ENCODE measurements at regions not wholly inside any gene's neighbourhood (a gene's known extent, or its start where the extent isn't known, plus 50 kb on each side); places are given as distances from the start of the nearest gene placed in this dataset.
A peak's percentile ranks its signal among the peaks of the same experiment; 100 is the strongest.

- no peak for DNase-seq (ENCODE audit: low read depth)
These were observed 53.8 kb upstream of the VCX start for GRCh38 chrX:7789200-7789599.

- DNase-seq (ENCODE audit: low read depth): no peak
These were observed 54.6 kb upstream of the VCX start for GRCh38 chrX:7788334-7788733.

- no peak for DNase-seq (ENCODE audit: low read depth)
These were observed 55.3 kb upstream of the VCX start for GRCh38 chrX:7787714-7788113.

- no peak for DNase-seq (ENCODE audit: low read depth)
These were observed 58.4 kb upstream of the VCX start for GRCh38 chrX:7784580-7784979.

DNA sequence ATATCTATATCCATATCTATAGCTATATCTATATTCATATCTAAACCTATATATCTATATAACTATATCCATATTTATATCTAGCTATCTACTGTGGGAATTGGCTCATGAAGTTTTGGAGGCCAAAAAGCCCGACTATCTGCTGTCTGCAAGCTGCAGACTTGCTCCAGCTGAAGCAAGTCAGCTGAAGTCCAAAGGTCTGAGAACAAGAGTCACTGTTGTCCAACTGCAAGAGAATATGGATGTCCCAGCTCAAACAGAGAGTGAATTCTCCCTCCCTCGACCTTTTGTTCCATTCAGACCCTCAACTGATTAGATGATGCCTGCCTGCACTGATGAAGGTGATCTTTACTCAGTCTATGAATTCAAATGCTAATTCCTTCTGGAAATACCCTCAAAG, 63.3 kb upstream of the VCX start:
- DNase-seq (ENCODE audit: low read depth): no peak

- DNase-seq (ENCODE audit: low read depth): no peak
These were observed 67.0 kb upstream of the VCX start for GRCh38 chrX:7775987-7776386.

DNA sequence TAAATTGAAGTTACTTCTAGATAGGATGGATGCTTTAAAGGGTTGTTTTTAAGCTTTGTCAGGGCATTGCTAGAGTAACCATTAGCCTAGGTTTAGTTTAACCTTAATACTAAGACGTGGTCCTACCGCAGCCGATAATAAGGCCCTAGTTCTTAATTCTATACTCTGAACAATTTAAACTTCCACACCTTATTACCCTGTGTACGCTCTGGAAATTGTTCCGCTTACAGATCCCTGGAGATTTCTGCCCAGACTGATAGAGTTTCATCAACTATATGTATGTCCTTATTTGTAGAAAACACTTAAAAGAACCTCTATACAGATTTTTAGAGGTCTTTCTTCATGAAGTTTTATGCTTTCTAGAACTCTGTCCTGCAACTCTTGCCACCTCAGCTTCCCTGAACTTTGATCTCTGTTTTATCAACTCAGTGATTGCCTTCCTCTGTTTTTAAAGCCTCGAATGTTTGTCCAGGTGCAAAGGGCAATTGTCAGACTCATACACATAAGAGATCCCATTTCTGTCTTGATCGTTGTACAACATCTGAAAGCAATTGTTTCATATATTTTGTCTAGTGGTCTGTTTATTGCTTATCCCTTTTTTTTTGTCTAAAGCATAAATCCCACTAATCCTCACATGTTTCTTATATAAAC, 71.1 kb upstream of the VCX start:
- no peak for DNase-seq (ENCODE audit: low read depth)

DNA sequence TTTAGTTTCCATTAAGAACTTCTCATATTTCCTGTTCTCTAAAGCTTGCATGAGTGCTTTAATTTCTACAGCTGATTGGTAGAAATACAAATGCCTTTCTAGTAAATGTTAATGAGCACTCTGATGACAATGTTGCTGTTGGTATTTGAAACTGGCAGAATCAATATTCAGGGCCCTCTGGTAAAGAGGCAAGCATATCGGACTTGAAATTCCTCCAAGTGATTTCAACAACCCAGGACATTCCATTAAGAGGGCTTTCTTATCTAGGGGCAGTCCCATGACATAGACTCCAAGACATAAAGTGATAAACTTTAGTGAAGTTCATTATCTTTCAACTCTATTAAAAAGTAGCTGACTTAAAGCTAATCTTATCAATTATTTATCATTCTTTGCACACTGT, 83.1 kb upstream of the VCX start:
- DNase-seq (ENCODE audit: low read depth): no peak

- DNase-seq (ENCODE audit: low read depth): peak; percentile 60
These were observed 96.1 kb upstream of the VCX start for GRCh38 chrX:7746856-7747255.

DNA sequence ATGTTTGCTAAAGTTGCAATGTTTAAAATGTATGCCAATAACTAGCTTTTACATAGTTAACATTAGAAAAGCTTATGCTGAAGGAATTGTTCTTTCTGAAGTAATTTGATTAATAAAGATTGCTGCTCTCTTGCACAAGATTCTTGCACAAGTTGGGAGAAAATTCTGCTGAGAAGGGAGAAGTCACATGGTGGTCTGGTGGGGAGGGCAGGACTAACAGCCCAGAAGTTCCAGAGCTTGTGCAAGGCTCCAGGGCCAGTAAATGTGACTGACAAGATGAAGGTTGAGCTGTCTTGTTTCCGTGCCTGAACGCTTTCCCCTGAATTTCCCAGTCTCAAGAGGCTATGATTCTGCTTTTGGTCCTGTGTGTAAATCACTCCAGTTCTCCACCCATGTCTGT, 112.9 kb upstream of the VCX start:
- no peak for DNase-seq (ENCODE audit: low read depth)

DNA sequence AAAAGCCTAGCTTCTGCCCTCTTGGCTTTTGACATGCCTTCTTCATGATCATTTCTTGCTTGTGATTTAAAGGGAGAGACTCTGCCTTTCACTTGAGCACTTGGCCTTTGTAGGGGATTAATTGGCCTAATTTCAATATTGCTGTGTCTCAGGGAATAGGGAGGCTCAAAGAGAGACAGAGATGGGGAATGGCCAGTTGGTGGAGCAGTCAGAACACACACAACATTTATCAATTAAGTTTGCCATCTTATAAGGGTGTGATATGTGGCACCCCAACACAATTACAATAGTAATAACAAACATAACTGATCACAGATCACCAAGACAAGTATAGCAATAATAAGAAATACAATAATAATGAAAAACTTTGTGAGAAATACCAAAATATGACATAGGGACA, 122.5 kb upstream of the VCX start:
- no peak for DNase-seq (ENCODE audit: low read depth)

DNA sequence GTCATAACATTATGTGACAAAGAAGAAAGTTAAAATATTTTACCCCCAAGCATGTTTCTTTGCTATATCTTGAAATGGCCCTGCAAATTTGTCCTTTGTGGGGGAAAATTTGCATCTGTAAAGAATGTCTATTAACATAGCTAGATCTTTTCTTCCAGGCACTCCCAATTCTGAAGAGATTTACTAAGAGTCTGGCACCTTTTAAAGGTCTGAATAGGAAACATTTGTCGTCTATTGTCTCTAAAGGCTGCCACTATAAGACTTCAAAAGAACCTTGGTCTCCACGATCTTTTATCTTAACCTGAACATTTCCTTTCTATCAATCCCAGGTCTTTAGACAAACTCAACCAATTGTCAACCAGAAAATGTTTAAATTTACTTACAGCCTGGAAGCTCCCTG, 128.6 kb upstream of the VCX start:
- no peak for DNase-seq (ENCODE audit: low read depth)

- DNase-seq (ENCODE audit: low read depth): no peak
These were observed 131.8 kb upstream of the VCX start for GRCh38 chrX:7711167-7711566.

DNA sequence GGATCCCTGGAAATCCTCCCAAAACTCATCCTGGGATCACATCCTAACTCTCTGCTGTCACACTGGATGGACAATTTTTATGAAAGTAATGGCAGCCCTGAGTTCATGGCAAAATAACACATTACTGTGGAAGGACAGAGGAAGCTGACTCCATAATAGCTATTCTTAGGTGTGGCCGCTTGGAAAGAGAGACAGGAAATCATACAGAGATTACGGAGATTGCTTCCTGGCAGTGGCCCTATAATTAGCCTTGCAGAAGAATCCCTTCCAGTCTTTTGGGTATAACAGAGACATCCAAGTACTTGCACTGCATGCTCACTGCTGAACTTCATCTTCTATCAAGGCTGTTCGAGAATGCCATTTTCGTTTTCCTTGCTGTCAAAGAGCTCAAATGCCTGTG, 133.1 kb upstream of the VCX start:
- DNase-seq (ENCODE audit: low read depth): no peak

- no peak for DNase-seq (ENCODE audit: low read depth)
These were observed 136.9 kb upstream of the VCX start for GRCh38 chrX:7706032-7706431.

DNA sequence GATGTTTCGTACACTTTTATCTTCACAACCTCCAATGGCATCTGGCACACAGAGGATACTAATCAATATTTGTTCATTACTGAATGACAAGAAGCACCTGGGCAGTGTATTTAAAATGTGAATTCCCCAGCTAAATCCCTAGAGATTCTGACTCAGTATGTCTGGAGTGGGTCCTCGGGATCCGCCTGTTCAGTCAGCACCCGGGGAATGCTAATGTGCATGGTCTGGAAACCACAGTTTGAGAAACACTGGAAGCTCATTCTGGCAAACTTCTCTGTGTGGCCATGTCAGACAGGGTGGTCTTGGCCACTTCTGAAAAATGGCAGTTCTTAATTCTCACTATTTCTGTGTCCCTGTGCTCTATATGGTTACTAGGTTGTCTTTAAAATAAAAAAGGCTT, 138.8 kb upstream of the VCX start:
- DNase-seq (ENCODE audit: low read depth): no peak

- no peak for DNase-seq (ENCODE audit: low read depth)
These were observed 144.7 kb upstream of the VCX start for GRCh38 chrX:7698248-7698647.

DNA sequence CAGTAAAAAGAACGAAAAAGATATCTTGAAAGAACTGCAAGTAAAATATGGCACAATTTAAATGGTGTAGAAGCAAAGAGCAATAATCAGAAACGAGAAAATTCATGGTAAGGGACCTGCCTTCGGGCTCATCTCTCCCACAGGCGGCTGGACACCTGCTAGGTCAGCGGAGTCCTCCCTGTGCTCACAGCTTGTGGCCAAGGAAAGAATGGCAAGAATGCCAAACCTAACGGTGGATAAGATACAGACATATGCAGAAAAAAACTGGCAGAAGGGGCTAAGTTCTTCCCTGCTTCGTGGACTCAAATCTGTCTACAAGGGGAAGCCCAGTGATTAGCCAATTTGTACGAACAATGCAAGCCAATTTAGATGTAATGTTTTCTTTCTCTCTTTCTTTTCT, 152.1 kb upstream of the VCX start:
- no peak for DNase-seq (ENCODE audit: low read depth)

GRCh38 chrX:7689791-7690412, 153.1 kb upstream of the VCX start:
- DNase-seq (ENCODE audit: low read depth): no peak

GRCh38 chrX:7680181-7680580, 162.8 kb upstream of the VCX start:
- no peak for DNase-seq (ENCODE audit: low read depth)

- DNase-seq (ENCODE audit: low read depth): no peak
These were observed 188.7 kb upstream of the VCX start for GRCh38 chrX:7654316-7654715.

GRCh38 chrX:7647831-7648230, 195.1 kb upstream of the VCX start:
- no peak for DNase-seq (ENCODE audit: low read depth)

DNA sequence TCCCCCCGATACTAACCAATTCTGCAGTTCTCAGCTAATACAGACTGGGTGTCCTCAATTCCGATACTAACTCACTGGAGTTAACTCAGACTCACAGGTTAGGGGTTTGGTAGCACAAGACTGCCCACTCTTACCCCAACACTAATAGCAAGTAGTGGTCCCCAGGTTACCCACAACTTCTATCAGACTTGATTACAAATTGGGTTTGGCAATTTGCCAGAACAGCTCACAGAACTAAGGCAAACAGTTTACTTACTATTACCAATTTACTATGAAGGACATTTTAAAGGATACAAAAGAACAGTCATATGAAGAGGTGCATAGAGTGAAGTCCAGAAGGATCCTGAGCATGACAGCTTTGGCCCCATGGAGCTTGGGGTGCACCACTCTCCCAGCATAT, 201.8 kb upstream of the VCX start:
- DNase-seq (ENCODE audit: low read depth): no peak

- DNase-seq (ENCODE audit: low read depth): no peak
These were observed 202.6 kb upstream of the VCX start for GRCh38 chrX:7640392-7640791.
